HL-60/S4 treated with phorbol 12-myristate 13-acetate at 8.2 ng/mL for 4 days and 3 days (cell line): ENCODE measurements at regions not wholly inside any gene's neighbourhood (a gene's known extent, or its start where the extent isn't known, plus 50 kb on each side); places are given as distances from the start of the nearest gene placed in this dataset.

ENCODE experiments used
- in situ Hi-C: fragments of 300-500 bp; cut with MboI; formaldehyde crosslinking; loops from 2 replicates; pipeline ENCODE4 v1.15.0; 2022; ENCODE audit warnings: low sequenced_read_pairs

GRCh38 chr4:53656421-53656981, 65.2 kb upstream of the LNX1 start:
- in situ Hi-C loops: no loop called here

DNA sequence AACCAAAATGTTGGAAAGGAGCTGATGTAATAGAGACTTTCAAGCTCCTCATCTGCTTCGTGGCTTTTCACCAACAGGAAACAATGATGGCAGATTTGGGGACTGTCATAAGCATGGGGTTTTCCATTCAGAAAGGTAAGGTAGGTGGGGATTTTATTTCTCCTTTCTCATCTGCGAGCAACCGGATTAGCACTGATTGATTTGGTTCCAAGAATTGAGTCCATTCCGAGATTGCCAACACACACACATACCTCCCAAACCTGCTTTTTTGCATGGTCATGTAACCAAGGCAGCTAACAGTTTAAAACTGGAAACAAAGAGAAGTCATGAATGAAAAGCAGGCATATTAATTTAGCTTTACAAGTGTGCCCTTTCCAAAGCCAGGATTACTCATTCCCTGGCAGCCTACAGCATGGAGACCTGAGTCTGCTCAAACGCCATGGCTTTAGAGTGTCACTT, 63.0 kb upstream of the LNX1 start:
- in situ Hi-C loops: no loop called here

GRCh38 chr4:53653484-53654053, 62.3 kb upstream of the LNX1 start:
- in situ Hi-C loops: no loop called here

GRCh38 chr4:53651156-53651735, 60.0 kb upstream of the LNX1 start:
- in situ Hi-C loops: no loop called here

DNA sequence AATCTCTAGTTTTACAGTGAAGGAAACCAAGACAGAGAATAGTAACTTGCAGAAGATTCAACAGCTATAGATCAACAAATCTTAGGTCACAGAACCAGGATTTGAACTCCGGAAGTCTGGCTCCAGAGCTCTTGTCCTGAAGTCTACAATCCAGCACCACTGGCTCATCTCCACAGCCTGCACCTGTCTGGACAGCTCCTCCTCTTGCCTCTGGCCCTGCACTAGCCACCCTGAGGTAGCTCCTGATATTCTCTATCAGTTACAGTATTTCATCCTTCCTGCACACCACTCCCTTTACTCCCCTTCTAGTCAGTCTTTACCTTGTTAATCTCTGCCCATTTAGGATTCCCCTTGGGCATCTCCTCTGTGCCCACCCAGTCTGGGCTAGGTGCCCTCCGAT, 58.1 kb upstream of the LNX1 start:
- in situ Hi-C loops: no loop called here

DNA sequence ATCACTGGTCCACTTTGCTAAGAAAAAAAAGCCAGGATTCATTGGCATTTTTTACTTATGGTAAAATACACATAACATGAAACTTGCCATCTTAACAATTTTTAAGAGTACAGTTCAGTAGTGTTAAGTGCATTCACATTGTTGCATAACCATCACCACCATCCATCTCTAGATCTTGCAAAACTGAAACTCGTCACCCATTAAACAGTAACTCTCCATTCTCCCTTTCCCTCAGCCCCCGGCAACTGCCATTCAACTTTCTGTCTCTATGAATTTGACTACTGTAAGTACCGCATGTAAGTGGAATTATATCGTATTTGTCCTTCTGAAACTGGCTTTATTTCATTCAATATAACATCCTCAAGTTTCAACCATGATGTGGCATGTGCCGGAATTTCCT, 56.3 kb upstream of the LNX1 start:
- in situ Hi-C loops: no loop called here

- in situ Hi-C loops: no loop called here
Observed at GRCh38 chr4:53646795-53647194, 55.5 kb upstream of the LNX1 start.

DNA sequence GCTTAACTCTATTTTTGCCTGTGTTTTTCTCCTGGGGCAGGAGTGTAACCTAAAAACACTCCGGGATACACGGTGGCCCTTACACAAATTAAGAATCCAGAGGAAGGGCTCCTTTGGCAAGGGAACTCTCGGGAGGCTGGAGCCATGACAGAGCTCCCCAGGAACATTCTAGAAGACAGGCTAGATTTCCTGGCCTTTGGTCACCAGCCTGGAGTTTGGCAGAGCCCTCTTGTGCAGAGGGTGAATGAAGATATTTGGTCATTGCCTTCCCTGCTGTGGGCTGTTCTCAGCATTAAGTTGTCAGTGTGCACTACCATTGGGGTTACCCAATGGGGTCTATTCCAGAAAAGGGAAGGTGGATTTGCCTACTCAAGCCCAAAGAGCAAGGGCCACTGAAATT, 53.8 kb upstream of the LNX1 start:
- in situ Hi-C loops: no loop called here

- in situ Hi-C loops: no loop called here
Observed at GRCh38 chr4:53644607-53645006, 53.3 kb upstream of the LNX1 start.
